Calu3 (cell line): ENCODE measurements at regions not wholly inside any gene's neighbourhood (a gene's known extent, or its start where the extent isn't known, plus 50 kb on each side); places are given as distances from the start of the nearest gene placed in this dataset.

Experiments used
- BruUV-seq: library from RNA; stranded (reverse); fragments of 400-500 nt; replicated peaks from 2 replicates; lab custom pipeline; 2021; lab: Mats Ljungman, UMichigan
- CTCF ChIA-PET: fragments of 300-600 bp; sonication (Branson Sonifier 250); formaldehyde crosslinking; loops from one replicate; lab custom pipeline; 2022; ENCODE audit warnings: antibody characterized with exemption; lab: Charles Lee
- DNase-seq: peaks from one replicate; pipeline ENCODE4 v3.0.0; 2022
- H3K27ac Mint-ChIP-seq: one replicate; pipeline ENCODE4 v1.8.0; 2022; ENCODE audit warnings: mixed read lengths; ENCODE audit not compliant: unreplicated experiment
- H3K27me3 Mint-ChIP-seq: one replicate; pipeline ENCODE4 v1.8.0; 2022; ENCODE audit warnings: mixed read lengths; ENCODE audit not compliant: unreplicated experiment
- H3K36me3 Mint-ChIP-seq: one replicate; pipeline ENCODE4 v1.8.0; 2022; ENCODE audit warnings: mild to moderate bottlenecking, moderate library complexity, mixed read lengths; ENCODE audit not compliant: insufficient read depth, unreplicated experiment
- H3K4me1 Mint-ChIP-seq: one replicate; pipeline ENCODE4 v1.8.0; 2022; ENCODE audit warnings: mild to moderate bottlenecking, low read depth, mixed read lengths; ENCODE audit not compliant: unreplicated experiment
- H3K4me3 Mint-ChIP-seq: one replicate; pipeline ENCODE4 v1.8.0; 2022; ENCODE audit warnings: mild to moderate bottlenecking, low read depth, moderate library complexity, mixed read lengths; ENCODE audit not compliant: unreplicated experiment
- H3K9me3 Mint-ChIP-seq: one replicate; pipeline ENCODE4 v1.8.0; 2022; ENCODE audit warnings: low read depth, mixed read lengths; ENCODE audit not compliant: unreplicated experiment
- CTCF ChIP-seq: fragments of 200-600 bp; IDR thresholded peaks from one replicate; pipeline ENCODE4 v1.8.0; 2022; ENCODE audit warnings: antibody characterized with exemption; ENCODE audit not compliant: unreplicated experiment
- intact Hi-C: fragments of 100-400 bp; cut with micrococcal nuclease; formaldehyde crosslinking; loops from one replicate; pipeline ENCODE4 v1.10.0; 2022; ENCODE audit not compliant: unreplicated experiment

- DNase-seq = no peak
- BruUV-seq = no TSS peak
- TF ChIP-seq CTCF = no peak
- no peaks in the 10 kb centered on the region for H3K4me1 Mint-ChIP-seq
- no peak overlapping the region for H3K27ac Mint-ChIP-seq
- CTCF ChIA-PET = no interaction called here
- H3K9me3 Mint-ChIP-seq = peaks cover 9% of the 10 kb centered on the region
- no peak overlapping the region for H3K4me3 Mint-ChIP-seq
- H3K27me3 Mint-ChIP-seq = no peaks in the 10 kb centered on the region
- H3K36me3 Mint-ChIP-seq = no peaks in the 10 kb centered on the region
- intact Hi-C loops = no loop called here
Observed at GRCh38 chr5:39870137-39870536, 445.4 kb upstream of the DAB2 start.

GRCh38 chr5:39869396-39869795, 444.6 kb upstream of the DAB2 start:
- BruUV-seq = no TSS peak
- CTCF ChIA-PET = no interaction called here
- Mint-ChIP-seq H3K27me3 (no peaks in the 10 kb centered on the region), H3K4me3 (no peak overlapping the region), H3K27ac (no peak overlapping the region), H3K36me3 (no peaks in the 10 kb centered on the region), H3K9me3 (peaks cover 9% of the 10 kb centered on the region), H3K4me1 (no peaks in the 10 kb centered on the region)
- no peak for DNase-seq
- no peak for TF ChIP-seq CTCF
- intact Hi-C loops = no loop called here

GRCh38 chr5:39867923-39868322, 443.1 kb upstream of the DAB2 start:
- H3K4me3 Mint-ChIP-seq = no peak overlapping the region
- peaks cover 9% of the 10 kb centered on the region for H3K9me3 Mint-ChIP-seq
- TF ChIP-seq CTCF = no peak
- H3K27me3 Mint-ChIP-seq = no peaks in the 10 kb centered on the region
- CTCF ChIA-PET = no interaction called here
- no peaks in the 10 kb centered on the region for H3K4me1 Mint-ChIP-seq
- intact Hi-C loops = no loop called here
- no peaks in the 10 kb centered on the region for H3K36me3 Mint-ChIP-seq
- DNase-seq = no peak
- no peak overlapping the region for H3K27ac Mint-ChIP-seq
- BruUV-seq = no TSS peak

GRCh38 chr5:39863926-39864552, 439.3 kb upstream of the DAB2 start:
- Mint-ChIP-seq H3K27ac (no peak overlapping the region), H3K27me3 (no peaks in the 10 kb centered on the region), H3K4me3 (no peak overlapping the region), H3K4me1 (peaks cover 9% of the 10 kb centered on the region), H3K9me3 (peaks cover 5% of the 10 kb centered on the region), H3K36me3 (no peaks in the 10 kb centered on the region)
- BruUV-seq = no TSS peak
- no peak for TF ChIP-seq CTCF
- no peak for DNase-seq
- CTCF ChIA-PET = no interaction called here
- intact Hi-C loops = no loop called here
